ENCODE measurements at regions not wholly inside any gene's neighbourhood (a gene's known extent, or its start where the extent isn't known, plus 50 kb on each side); places are given as distances from the start of the nearest gene placed in this dataset.

- no peak for DNase-seq
Observed at GRCh38 chr1:209397371-209397770, 186.1 kb upstream of the CAMK1G start.

GRCh38 chr1:209397910-209398309 is 185.6 kb upstream of the CAMK1G start:
- no peak for DNase-seq

GRCh38 chr1:209398313-209398991 is 185.1 kb upstream of the CAMK1G start:
- peak; percentile 39 for DNase-seq

- no peak for DNase-seq
Observed at GRCh38 chr1:209399800-209400199, 183.7 kb upstream of the CAMK1G start.

GRCh38 chr1:209400351-209401220 is 182.9 kb upstream of the CAMK1G start:
- no peak for DNase-seq

GRCh38 chr1:209402697-209403096 is 180.8 kb upstream of the CAMK1G start:
- DNase-seq, result no peak

- DNase-seq, result no peak
Observed at GRCh38 chr1:209403921-209404320, 179.6 kb upstream of the CAMK1G start.

GRCh38 chr1:209404577-209404976 is 178.9 kb upstream of the CAMK1G start:
- no peak for DNase-seq

- peak; percentile 40 for DNase-seq
Observed at GRCh38 chr1:209405183-209405814, 178.2 kb upstream of the CAMK1G start.

- no peak for DNase-seq
Observed at GRCh38 chr1:209406168-209406567, 177.3 kb upstream of the CAMK1G start.

- no peak for DNase-seq
Observed at GRCh38 chr1:209406595-209406994, 176.9 kb upstream of the CAMK1G start.

- DNase-seq, result no peak
Observed at GRCh38 chr1:209409780-209410179, 173.7 kb upstream of the CAMK1G start.

GRCh38 chr1:209411491-209411929 is 172.0 kb upstream of the CAMK1G start:
- DNase-seq, result peak; percentile 93

GRCh38 chr1:209412036-209412435 is 171.5 kb upstream of the CAMK1G start:
- DNase-seq, result no peak

- no peak for DNase-seq
Observed at GRCh38 chr1:209412566-209412965, 170.9 kb upstream of the CAMK1G start.

GRCh38 chr1:209413062-209413461 is 170.5 kb upstream of the CAMK1G start:
- no peak for DNase-seq

- no peak for DNase-seq
Observed at GRCh38 chr1:209414803-209415329, 168.6 kb upstream of the CAMK1G start.

- no peak for DNase-seq
Observed at GRCh38 chr1:209416039-209416438, 167.5 kb upstream of the CAMK1G start.

GRCh38 chr1:209416716-209417115 is 166.8 kb upstream of the CAMK1G start:
- DNase-seq, result no peak

- no peak for DNase-seq
Observed at GRCh38 chr1:209417761-209418160, 165.8 kb upstream of the CAMK1G start.

- DNase-seq, result peak; percentile 67
Observed at GRCh38 chr1:209420276-209420675, 163.2 kb upstream of the CAMK1G start.

GRCh38 chr1:209421186-209421585 is 162.3 kb upstream of the CAMK1G start:
- DNase-seq, result no peak

GRCh38 chr1:209421978-209422680 is 161.4 kb upstream of the CAMK1G start:
- no peak for DNase-seq

Measured in MV-4-11 (cell line).